CD4-positive, alpha-beta T cell treated with Interleukin-6 at 100 ng/mL for 8 hours (primary cell): ENCODE measurements at regions not wholly inside any gene's neighbourhood (a gene's known extent, or its start where the extent isn't known, plus 50 kb on each side); places are given as distances from the start of the nearest gene placed in this dataset.
"Not testable (repeated sequence)": the region's sequence is repeated elsewhere in the genome, so short reads cannot be mapped to it uniquely, and the experiment has no call there.

Experiments
- DNase-seq: peaks from one replicate; pipeline ENCODE4 v3.0.0-alpha.2; 2020; ENCODE audit warnings: mixed read lengths, low spot score

DNA sequence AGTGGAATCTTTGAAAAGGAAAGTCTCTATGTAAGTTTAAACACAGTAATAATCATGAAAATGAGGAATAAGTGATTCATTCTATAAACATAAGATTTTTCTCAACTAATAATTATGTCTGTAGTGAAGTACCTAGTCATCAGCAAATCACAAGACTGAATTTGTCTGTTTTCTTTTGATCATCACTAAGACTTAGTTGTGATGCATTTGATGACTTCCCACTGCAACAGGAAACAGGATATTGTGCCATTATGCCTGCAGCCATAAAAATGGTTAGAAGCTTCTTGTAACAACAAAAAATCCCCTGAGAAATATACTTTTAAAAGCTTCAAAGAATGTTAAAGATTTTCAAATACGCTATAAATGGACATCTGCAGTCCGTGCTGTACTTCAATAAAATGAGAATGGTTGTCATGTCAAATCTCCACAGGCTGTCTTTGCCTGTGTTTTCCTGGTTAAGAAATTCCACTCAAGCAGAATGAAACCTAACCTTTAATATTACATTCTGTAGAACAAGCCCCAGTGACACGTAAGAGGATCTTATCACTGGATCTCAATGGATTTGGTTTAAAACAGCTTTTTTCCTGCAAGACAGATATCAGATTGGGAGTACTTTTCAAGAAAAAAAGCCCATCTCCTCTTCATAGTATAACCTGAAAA lies 1262.3 kb upstream of the PHF14 start:
- DNase-seq = no peak

DNA sequence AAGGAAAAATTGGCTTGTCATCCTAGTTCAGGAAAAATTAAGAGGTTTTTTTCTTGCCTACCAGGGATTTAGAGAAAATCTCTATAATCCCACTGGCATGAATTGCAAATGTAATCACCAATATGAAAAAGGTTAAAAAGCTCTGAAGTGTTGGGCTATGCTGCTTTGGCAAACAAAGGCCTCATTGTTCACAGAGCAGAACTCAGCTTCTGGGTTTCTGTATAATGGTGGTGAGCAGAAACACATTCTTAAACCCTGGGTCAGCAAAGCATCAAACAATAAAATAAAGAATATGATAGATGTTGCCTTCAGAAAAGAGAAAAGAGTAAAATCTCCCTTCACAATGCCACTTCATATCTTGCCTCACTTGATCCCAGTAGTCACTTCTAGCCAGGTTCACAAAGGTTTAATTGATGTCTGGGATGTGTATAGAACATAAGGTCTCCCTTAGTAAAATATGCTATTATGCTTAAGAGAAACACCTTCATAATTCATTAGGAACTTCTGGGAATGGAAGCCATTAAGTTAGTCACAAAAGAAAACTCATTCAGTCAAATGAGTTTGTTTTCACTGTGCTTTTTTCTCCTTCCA lies 1255.5 kb upstream of the PHF14 start:
- no peak for DNase-seq

DNA sequence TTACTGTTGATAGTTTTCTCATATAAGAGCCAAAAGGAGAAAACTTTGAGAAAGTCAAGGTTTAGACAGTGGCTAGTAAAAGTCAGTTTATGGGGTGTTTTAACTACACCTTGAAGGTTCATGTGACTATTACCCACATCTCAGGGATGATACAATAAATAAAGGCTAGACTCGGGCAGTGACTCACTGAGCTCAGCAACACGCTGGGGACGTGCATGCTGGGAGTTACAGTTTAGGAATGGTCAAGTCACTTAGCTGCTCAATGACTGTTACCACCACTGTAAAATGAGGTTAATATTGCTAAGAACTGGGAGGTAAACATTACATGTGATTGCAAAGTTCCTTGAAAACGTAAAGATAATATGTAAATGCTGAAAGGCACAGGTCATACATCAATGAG lies 1254.4 kb upstream of the PHF14 start:
- no peak for DNase-seq

- no peak for DNase-seq
Observed at GRCh38 chr7:9719721-9720120, 1254.0 kb upstream of the PHF14 start.

- DNase-seq = not testable (repeated sequence)
Observed at GRCh38 chr7:9725940-9726663, 1247.6 kb upstream of the PHF14 start.

- DNase-seq = not testable (repeated sequence)
Observed at GRCh38 chr7:9726811-9727210, 1246.9 kb upstream of the PHF14 start.

GRCh38 chr7:9727467-9727869 lies 1246.2 kb upstream of the PHF14 start:
- not testable (repeated sequence) for DNase-seq

- DNase-seq = not testable (repeated sequence)
Observed at GRCh38 chr7:9728014-9728657, 1245.5 kb upstream of the PHF14 start.

DNA sequence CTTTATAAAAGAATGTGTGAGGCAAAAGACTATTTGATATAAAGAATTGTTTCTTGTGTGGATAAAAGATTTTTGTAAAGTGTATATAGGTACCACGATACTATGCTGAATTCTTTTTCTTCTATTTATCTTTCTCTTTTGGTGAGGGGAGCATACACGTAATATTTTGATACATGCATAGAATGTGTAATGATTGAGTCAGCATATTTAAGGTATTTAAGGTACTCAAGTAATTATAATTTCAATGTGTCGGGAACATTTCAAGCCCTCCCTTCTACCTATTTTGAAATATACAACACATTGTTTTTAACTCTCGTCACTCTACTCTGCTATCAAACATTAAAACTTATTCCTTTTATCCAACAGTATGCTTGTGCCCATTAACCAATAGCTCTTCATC lies 1221.6 kb upstream of the PHF14 start:
- DNase-seq = no peak

DNA sequence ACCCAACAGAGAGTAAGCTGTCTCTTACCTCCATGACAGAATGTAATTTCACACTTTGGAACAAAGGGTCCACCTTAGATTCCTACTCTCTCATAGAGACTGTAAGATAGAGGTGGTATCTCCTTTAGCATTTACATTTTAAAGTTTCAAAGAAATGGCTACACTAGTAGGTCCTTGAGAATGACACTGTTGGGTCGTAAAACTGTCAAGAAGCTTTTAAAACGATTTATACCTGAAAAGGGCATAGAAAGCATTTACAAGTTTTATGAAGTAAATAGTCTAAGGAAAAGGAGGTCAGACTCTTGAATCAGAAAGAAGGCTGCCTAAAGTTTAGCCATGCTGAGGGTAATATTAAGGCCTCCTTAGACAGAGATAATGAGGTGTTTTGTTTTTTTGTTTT lies 1212.4 kb upstream of the PHF14 start:
- DNase-seq = no peak

DNA sequence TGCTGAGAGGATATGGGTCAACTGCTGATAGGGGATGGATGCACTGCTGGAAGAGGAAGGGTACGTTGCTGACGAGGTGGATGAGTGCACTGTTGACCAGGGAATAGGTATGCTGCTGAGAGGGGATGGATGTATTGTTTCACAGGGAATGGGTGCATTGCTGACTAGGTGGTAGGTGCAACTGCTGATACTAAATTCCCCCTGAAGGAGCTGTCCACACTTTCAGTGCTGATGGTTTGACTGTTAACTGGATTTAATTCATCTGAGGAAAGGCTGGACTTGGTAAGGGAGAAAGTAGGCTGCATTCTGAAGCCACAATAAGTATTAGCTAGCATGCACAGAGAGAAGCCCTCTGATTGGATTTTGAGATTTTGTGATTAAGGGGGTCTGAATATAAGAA lies 1196.8 kb upstream of the PHF14 start:
- DNase-seq = no peak

GRCh38 chr7:9778367-9778766 lies 1195.3 kb upstream of the PHF14 start:
- DNase-seq = no peak

DNA sequence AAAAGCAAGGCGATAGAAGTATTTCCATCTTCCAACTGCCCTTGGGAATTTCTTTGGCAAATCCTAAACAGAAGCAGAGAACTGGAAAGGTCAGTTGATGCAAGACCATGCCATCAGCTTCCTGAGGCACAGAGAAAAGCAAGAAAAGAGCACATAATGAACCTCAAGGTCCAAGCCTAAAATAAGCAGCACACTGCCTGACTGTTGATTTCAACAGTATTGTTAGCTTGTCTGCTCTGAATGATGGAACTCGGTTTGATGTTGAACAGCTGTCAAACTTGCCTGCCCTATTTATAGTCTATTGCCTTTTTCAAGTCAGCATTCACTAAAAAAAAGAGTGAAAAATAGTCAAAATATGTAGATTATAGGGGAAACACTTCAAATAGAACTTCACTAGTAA lies 1192.0 kb upstream of the PHF14 start:
- DNase-seq = no peak

GRCh38 chr7:9782275-9782674 lies 1191.4 kb upstream of the PHF14 start:
- DNase-seq = no peak

GRCh38 chr7:9785211-9785610 lies 1188.5 kb upstream of the PHF14 start:
- DNase-seq = no peak

DNA sequence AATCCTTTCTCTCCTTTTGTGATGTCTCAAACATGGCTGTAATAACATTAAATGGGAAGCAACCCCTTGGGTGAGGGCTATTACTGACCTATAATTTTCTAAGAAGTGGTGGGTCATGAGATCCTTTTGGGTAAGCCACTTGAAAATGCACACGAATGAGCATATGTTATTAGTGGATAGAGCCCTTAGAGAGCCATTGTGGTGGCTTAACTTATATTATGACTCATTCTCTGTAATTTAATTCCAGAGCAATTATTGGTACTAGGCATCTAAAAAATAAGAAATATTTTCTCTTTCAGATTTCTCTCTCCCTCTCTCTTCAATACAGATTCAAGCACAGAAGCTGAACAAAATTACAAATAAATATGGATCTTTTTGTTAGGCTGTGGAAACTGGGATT lies 1177.4 kb upstream of the PHF14 start:
- no peak for DNase-seq

DNA sequence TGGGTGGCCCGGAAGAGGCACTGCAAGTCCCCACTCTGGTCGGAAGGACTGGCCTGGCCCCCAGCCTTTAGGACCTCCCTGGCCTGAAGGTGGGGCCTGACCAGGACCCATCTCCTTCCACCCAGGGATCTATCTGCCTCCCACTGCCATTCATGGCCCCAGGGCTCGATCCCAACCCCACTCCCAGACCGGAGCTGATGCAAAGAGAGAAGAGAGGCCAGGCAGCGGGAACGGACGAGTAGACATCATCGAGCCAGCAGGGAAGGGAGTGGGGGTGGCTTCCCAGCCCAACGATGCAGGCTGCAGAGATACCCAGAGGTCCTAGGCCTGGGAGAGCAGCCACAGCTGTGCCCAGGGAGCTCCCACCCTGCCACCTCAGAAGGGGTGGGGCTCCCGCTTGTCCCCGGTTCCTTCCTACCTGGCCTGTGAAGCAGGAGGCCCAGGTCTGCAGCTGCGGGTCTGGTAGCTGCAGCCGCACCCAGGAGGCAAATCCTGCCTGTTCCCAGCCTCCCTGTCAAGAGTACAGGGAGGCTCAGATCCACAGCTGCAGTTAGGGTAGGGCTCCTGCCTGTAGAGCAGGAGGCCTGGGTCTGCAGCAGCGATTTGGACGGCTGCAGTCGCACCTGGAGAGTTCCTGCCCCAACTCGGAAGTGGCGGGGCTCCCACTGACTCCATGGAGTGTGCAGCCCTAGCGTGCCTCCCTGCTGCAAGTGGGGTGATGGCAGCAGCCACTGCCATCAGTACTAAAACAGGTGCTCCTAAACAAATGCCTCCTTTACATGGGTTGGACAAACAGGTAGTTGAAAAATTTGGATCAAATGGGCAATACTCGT lies 1151.0 kb upstream of the PHF14 start:
- no peak for DNase-seq

DNA sequence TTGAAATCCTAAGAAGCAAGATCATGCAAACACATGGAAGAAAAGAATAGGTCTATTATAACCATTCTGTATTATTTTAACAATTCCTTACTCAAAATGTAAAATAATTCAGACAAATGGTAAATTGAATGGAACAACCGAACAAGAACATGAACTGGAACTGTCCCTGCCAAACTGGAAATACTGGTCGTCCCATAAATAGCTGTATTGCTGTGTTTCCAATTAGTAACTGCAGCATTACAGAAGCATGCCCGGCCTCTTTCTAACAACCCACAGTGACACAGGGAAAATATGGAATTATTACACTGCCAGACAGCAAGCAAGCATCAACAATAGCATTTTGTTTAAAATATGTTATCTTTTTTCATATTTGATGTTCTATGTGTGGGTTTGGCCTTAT lies 1138.5 kb upstream of the PHF14 start:
- no peak for DNase-seq

GRCh38 chr7:9836671-9837070 lies 1137.0 kb upstream of the PHF14 start:
- DNase-seq = no peak

- no peak for DNase-seq
Observed at GRCh38 chr7:9842301-9842700, 1131.4 kb upstream of the PHF14 start.

DNA sequence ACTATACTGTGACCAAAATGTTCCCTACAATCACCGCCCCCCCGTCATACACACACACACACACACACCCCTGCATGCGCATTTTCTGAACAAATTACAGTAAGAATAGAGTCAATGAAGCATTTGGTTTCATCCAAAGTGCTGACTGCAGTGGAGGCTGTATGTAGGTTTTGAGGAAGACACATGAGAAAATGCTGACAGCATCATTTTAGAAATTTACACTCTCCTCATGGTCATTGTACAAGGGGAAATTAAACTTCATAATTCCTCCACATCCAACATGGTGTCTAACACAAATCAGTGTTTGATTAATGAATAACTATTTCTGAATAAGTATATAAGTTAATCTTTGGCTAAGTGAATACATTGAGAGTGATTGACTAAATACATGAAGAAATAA lies 1126.8 kb upstream of the PHF14 start:
- DNase-seq = no peak

DNA sequence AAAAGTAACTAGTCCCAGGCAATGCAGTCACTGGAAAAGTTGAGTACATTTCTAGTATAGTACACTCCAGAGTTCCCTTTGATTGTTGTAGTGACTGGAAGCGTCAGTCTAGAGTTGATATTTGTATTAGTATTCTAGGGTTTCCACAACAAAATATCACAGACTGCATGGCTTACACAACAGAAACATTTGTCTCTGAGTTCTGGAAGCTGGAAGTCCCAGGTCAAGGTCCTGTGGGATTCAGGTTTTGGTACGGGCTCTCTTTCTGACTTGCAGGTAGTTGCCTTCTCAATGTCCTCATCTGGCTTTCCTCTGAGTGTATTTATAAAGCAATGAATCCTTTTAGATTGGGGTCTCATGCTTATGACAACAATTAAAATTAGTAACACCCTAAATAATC lies 1119.1 kb upstream of the PHF14 start:
- no peak for DNase-seq
